Ramos (cell line): ENCODE measurements at regions not wholly inside any gene's neighbourhood (a gene's known extent, or its start where the extent isn't known, plus 50 kb on each side); places are given as distances from the start of the nearest gene placed in this dataset.
"Not testable (repeated sequence)": the region's sequence is repeated elsewhere in the genome, so short reads cannot be mapped to it uniquely, and the experiment has no call there.

Source experiments
- in situ Hi-C: fragments of 300-500 bp; cut with MboI; formaldehyde crosslinking; loops from one replicate; pipeline ENCODE4 v1.14.3; 2022; ENCODE audit warnings: low sequenced_read_pairs; ENCODE audit not compliant: unreplicated experiment

DNA sequence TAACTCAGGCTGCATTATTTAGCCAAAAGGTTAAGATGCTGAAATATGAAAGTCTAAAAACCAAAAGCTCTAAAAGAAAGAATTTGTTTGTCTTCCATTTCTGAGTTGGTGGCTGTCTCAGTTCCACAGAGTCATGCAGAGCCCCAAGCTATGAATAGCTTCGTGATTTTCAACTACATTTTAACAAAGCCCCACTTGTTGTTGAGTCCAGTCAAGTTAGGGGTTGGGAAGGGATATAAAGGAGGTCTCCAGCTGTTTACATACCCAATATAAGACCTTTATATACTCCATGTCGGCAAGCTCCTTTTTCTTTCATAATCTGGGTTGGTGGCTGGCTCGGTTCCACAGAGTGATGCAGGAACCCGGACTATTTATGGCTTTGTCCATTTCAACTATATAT, 924.6 kb upstream of the PRKX start:
- in situ Hi-C loops: no loop called here

DNA sequence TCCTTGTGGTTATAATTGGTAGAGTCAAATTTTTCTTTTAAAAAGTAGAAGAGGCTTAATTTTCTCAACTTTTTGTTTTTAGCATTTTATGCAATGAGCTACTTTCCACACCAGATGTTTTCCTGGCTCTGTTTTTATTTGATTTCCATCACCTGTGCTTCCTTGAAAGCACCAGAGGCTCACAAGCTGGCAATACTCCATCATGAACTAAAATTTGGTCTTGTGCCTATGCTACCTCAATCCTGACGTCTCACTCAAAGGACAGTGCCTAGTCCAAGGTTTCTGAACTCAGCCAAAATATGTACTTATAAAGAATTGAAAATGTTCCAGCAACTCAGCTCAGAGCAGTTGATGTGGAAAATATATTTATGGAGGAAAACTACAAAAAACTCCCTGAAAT, 914.0 kb upstream of the PRKX start:
- in situ Hi-C loops: no loop called here

DNA sequence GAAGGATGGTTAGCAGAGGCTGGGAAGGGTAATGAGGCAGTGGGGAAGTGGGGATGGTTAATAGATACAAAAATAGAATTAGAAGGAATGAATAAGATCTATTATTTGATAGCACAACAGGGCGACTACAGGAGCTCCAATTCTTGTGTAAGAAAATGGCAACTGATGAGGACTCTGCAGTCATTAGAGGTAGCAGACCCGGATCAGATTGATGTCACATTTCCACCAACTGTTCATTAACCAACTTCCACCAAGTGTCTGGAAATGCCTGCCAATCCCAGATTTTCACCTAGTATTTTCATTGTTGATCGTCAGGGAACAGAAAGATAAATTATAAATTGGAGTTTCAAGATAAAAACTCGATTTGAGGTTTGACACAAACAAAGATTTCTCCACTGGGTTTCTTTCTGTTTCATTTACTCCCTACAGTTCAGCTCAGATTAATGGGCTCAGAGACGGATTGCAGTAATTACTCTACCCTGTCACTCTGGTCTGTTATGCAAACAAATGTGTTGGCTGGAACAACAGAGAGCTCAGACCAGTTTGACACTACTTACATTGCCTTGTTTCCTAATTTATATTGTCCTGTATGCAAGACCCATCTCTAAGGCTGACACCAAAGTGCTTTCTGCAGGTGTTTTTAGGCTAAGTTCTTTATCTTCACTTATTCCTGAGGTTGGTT, 909.2 kb upstream of the PRKX start:
- in situ Hi-C loops: no loop called here

DNA sequence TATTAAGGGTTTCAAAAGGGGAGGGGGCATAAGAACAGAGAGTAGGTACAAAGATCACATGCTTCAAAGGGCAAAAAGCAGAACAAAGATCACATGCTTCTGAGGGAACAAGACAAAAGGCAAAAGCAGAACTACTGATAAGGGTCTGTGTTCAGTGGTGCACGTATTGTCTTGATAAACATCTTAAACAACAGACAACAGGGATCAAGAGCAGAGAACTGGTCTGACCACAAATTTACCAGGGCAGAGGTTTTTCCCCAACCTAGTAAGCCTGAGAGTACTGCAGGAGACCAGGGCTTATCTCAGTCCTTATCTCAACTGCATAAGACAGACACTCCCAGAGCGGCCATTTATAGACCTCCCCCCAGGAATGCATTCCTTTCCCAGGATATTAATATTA, 900.2 kb upstream of the PRKX start:
- in situ Hi-C loops: not testable (repeated sequence)

DNA sequence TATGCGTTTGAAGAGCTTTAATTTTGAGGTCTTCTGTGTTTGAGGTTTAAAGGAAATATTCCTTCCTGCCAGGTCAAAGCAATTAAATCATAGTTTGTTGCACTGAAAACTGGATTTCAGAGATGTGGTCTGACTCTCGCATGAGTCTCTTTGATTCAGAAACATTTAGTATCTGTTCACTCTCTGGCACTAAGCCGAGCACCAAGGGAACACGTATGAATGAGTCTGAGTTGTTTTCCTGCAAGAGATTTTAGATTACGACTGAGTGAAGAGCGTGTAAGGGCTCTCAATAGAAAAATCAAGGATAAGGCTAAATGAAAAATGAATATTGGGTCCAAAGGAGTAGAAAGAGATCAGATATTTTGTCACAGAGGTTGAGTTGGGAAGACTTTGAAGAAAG, 875.4 kb upstream of the PRKX start:
- in situ Hi-C loops: no loop called here

DNA sequence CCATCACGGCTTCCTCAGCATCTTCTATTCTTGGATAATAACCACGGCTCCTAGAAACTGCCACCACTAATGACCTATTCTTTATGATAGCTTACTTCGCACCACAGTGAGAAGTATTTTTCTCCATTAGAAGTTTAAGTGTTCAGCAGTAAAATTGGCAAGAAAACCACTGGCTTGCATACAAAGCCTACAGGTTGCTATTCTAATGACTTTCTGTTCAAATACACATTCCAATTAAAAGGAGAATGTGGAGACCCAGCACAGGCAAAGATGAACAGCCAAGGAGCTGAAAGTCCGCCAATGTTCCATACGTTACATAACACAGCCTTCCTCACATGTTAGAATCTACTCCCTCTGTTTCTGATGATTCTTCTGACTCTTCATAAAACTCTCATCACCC, 875.0 kb upstream of the PRKX start:
- in situ Hi-C loops: no loop called here

DNA sequence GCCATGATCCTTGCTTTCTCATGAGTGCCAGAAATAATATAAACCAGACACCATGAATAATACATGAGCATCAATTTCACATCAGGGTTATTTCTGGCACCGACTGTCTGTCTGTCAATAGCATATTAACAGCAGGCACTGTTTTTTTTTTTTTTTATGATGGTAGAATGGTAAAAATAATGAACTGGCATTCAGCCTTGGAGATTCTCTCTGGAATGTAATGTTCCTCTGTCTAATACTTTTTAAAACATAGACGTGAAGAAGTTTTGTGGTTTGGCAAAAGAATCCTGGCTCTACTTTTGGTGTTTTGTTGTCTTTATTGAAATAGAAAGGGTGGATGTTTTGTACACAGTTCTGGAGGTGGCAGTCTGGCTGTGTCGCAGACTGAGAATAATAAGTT, 874.6 kb upstream of the PRKX start:
- in situ Hi-C loops: no loop called here

DNA sequence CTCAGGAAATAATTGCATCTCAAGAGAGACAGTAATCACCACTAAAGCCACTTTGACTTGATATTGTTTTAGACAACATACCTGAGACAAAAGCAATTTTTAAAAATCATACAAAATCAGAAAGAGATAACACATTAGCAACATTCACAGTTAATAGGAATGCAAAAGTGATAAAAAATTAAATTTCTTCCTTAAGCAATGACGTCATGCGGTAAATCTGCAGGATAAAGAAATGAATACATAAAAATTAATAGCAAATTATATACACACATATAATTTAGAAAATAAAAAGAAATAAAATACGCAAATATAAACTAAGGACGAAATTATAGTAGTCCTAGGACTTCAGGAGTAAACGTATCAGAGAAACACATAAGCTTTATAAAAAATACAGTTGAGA, 866.5 kb upstream of the PRKX start:
- in situ Hi-C loops: no loop called here

DNA sequence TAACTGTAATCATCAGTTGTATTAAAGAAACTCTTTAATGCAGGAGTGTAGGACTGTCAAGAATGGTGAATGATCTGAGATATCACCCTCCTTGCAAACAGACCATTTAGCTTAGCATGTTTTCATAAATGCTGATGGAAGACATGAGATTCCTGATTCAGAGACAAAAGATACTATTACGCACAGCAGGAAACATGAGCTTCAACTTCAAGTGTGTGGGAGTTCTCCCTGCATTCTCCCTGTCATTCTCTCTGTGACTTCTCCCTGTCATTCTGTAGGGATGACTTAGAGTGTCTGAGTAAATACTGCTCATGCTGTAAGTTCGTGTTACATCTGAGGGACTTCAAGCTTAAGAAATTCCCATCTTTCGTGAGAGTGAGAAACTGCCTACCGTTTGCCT, 866.0 kb upstream of the PRKX start:
- in situ Hi-C loops: no loop called here

DNA sequence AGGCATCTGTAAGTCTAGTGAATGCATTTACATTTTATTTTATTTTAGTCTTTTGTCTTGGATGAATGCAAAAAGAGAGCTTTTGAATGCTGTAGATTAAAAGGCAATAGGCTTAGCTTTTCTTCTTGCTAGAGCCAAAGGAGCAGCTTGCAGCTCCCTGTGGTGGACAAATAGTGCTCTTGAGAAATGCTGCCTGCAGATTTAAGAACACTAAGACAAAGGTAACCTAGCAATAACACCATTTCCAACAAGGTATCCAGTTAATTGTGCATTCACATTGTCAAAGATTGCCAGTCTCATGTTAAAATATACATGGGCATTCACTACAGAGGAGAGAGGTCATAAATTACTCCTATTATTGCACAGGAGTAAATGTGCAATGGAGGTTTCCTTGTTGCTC, 859.2 kb upstream of the PRKX start:
- in situ Hi-C loops: no loop called here

DNA sequence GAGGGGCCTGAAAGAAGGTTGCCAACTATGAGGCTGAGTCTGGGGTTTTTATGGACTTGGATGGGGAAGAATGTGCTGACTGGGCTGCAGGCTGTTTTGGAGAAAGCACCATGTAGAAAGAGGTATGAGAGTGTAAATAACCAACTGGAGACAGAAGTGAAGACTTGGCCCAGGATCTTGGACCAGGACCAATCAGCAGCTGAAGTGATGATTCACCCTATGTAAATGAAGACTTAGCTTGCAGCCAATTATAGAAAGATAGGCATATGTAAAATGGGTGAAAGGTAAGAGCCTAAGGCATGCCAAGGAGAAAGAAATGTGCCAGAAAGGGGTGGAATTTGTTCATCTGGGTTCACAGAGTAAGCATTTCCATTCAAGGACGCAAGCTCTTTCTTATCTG, 856.7 kb upstream of the PRKX start:
- in situ Hi-C loops: no loop called here

DNA sequence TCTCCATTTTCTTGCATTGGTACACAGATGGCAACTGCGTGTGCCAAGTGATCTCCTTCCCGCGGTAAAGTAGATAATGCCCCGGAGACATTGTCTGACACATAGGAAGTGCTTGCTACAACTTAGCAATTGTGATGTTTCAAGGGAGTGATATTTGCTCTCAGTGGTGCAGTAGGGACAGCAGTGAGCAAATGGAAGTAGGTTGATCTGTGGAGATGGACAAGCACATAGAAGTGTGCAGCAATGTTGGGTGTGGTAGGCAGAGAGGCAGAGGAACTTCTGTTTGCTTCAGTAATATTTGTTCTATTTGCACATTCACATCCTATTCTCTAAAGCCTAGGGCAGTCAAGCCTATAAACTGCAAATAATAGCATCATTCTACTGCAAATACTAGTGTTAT, 846.7 kb upstream of the PRKX start:
- in situ Hi-C loops: no loop called here

DNA sequence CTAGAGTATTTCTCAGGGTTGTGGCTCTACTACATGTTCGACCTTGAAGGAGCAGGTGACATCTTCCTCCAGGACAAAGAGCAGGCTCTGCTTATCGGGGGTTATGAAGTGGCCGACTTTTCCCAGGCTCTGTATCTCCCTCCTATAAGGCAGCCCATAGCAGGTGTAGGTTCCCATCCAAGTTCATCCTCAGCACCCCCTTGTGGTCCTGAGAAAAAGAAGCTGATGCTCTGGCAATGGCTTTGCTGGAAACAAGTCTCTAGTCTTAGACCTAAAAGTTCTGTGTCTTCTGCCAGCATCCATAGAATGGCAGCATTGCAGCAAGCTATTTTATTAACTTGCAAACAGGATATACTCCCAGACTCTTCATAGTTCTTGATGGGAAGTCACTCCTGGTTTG, 836.6 kb upstream of the PRKX start:
- in situ Hi-C loops: no loop called here

DNA sequence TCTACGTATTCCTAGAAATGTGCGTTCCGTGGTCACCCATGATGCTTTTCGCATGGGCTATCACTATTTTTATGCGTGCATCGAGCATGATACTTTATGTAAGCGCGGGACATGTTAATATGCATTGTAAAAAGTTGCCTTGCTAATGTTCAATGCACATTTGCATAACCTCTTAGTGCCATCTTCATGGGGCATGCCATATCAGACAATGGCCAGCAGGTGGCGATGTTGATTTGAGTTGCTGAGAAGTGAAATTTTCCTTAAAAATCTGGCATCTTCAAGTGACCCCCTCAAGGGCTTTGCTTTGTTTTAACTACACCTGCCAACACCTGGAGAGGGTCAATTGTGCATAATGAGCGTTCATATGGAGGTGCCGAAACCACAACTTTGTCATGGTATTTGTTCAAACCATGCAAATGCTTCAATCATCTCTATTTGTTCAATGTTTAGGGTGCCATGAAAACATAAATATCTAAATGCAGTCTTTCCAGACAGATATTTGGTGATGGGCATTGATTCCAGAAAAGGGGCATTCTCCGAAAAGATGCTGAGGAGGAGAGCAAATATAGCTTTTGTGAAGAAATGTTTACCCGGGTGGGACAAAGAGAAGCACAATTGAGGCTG, 833.9 kb upstream of the PRKX start:
- in situ Hi-C loops: loop anchor here (25.0 kb wide), 1 partner anchor 565 kb away; no protein-coding TSS in a partner anchor

DNA sequence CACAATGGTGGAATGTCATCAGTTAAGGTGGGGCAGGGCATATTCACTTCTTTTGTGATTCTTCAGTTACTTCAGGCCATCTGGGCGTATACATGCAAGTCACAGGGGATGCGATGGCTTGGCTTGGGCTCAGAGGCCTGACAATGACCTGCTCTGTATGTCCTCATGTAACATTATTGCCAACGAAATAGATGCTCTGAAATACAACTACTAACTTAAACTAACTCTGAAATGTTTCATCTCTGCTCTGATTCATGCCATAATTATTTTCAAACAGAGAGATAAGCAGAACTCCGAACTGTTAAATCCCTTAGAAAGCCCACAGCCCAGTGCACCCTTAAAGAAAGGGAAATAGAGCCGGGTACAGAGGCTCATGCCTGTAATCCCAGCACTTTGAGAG, 832.7 kb upstream of the PRKX start:
- in situ Hi-C loops: loop anchor here (25.0 kb wide), 1 partner anchor 566 kb away; no protein-coding TSS in a partner anchor

DNA sequence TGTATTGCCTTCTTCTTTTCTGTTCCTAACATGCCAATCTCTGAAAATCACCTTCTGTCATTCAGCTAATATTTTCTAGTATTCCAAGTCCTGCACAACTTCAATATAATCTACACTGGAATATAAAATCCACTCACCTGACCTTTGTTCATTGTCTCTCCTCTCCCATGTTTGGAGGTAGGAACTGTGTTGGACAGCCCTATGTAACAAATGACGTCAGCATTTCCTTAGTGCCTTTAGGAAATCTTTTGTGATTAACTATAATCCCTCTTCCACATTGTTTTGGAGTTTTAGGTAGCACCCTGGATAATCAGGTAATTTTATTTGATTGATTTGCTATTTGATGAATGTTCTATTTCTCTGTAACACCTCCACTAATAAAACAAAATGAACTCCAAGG, 814.8 kb upstream of the PRKX start:
- in situ Hi-C loops: loop anchor here (25.0 kb wide), 1 partner anchor 584 kb away; no protein-coding TSS in a partner anchor

DNA sequence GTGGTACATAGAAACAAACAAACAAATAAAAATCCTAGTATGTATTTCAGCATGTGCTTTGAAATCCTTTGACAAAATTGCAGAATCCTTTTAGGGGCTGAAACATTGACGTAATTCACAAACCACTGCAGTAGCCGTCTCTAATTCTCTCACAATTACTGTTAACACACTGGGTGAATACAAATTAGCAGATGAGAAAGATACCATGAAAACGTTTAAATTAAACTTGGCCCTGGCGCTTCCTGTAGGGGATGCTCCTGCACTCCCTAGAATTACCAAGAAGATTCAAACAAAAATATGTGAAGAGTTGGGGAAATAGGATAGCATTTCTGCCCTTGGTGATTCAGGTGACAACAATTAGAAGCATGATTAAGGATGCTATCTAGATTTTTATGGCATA, 772.5 kb upstream of the PRKX start:
- in situ Hi-C loops: no loop called here

DNA sequence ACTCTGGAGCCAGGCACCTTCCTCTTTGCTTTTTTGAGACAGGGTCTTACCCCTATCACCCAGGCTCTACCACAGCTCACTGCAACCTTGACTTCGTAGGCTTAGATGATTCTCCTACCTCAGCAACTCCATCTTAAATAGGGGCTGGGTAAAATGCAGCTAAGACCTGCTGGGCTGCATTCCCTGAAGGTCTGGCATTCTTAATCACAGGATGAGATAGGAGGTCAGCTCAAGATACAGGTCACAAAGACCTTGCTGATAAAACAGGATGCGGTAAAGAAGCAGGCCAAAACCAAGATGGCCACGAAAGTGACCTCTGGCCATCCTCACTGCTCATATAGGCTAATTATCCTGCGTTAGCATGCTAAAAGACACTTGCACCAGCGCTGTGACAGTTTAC, 770.8 kb upstream of the PRKX start:
- in situ Hi-C loops: no loop called here

DNA sequence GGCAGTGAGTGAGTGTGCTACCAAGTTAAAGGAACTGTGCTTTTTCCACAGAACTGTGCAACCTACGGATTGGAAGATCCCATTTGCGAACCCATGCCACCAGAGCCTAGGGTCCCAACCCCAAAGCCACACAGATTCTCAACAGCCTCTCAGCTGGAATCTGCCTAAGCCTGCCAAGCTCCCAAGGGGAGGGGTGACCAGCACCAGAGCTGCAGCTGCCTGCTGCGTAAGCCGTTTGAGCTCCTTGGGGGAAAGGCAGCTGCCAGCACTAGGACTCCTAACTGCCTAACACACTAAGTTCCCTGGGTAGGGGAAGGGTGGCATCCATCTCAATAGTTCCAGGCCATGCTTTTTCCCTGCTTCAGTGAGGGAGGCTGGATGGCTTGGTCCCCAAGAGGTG, 738.1 kb upstream of the PRKX start:
- in situ Hi-C loops: no loop called here

DNA sequence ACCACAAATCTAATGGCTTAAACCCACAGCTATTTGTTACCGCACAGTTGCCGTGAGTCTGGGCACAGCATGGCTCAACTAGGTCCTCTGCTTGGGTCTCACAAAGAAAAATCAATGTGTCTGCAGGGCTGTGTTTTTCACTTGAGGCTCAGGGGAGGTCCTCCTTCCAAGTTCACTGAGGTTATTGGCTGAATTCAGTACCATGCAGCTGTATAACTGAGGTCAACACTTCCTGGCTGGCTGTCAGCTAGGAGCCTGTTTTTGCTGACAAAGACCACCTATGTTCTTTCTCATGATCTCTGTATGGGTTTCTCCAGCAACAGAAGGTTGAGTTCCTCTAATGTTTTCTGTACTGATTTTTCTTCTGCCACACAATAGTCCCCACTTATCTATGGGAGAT, 736.7 kb upstream of the PRKX start:
- in situ Hi-C loops: no loop called here

DNA sequence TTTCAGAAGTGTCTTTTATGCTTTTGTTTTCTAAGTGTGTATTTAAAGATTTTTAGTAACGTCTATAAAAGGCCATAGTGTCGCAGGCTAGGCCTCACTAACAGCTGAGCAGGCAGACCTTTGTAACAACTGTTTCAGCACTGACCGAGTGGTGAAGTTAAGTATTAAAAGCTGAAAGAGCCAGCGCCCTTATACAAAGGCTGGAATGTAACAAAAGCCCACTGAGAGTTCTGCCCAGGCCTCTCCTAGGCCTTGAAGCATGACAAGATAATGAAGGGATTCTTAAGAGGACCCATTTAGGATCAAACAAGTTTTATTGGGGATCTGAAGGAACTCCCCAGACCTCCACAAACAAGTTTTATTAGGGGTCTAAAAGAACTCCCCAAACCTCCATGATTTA, 722.5 kb upstream of the PRKX start:
- in situ Hi-C loops: no loop called here

DNA sequence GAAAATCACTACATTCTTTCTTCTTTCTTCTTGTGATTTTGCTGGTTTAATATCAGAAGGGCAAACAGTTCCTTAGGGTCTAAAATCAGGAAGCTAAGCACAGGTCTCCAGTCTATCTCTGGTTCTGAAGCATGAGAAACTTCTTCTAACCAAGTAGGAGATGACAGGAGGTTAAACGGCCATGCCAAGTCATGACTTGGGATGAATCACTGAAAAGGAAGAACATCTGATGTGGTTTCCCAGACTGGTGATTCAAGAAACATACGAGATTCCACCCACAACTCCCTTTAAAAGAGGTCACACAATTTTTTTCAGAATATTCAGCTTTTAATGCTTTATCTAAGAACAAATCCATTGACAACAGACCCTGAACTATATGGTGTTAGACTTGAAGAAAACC, 684.0 kb upstream of the PRKX start:
- in situ Hi-C loops: no loop called here
